PC-9 (cell line): ENCODE measurements at regions not wholly inside any gene's neighbourhood (a gene's known extent, or its start where the extent isn't known, plus 50 kb on each side); places are given as distances from the start of the nearest gene placed in this dataset.

Experiments used
- BruUV-seq: library from RNA; stranded (reverse); fragments of 400-500 nt; replicated peaks from 2 replicates; lab custom pipeline; 2021; lab: Mats Ljungman, UMichigan
- CTCF ChIA-PET: fragments of 300-600 bp; sonication (Branson Sonifier 250); formaldehyde crosslinking; loops from one replicate; lab custom pipeline; 2022; ENCODE audit warnings: antibody characterized with exemption; lab: Charles Lee
- POLR2A ChIA-PET: fragments of 300-600 bp; sonication (Branson Sonifier 250); formaldehyde crosslinking; loops from one replicate; lab custom pipeline; 2022; ENCODE audit warnings: antibody characterized with exemption; ENCODE audit not compliant: unreplicated experiment; lab: Charles Lee
- DNase-seq, 2 experiments: peaks; one replicate each; pipeline versions ENCODE4 v3.0.0 to v3.0.0-alpha.2; 2015 to 2022; ENCODE audit warnings: mixed read lengths in 1 of 2
- H2AFZ ChIP-seq: fragments of 200-600 bp; sonication (generic); 2 replicates; pipeline ENCODE4 v1.8.1; 2017; ENCODE audit warnings: antibody characterized with exemption
- H3F3A ChIP-seq: fragments of 200-600 bp; sonication (generic); 2 replicates; pipeline ENCODE4 v1.8.1; 2017; ENCODE audit warnings: antibody characterized with exemption, mild to moderate bottlenecking, low read depth; ENCODE audit not compliant: insufficient read depth
- H3K27ac ChIP-seq: fragments of 200-600 bp; sonication (generic); 2 replicates; pipeline ENCODE4 v1.6.1; 2016; ENCODE audit warnings: mixed run types
- H3K27me3 ChIP-seq: fragments of 200-600 bp; sonication (generic); 2 replicates; pipeline ENCODE4 v1.6.1; 2016; ENCODE audit warnings: low read depth, mixed run types; ENCODE audit not compliant: insufficient read depth
- H3K36me3 ChIP-seq: fragments of 200-600 bp; sonication (generic); 2 replicates; pipeline ENCODE4 v1.6.1; 2016; ENCODE audit warnings: low read depth, mixed run types
- H3K4me1 ChIP-seq: fragments of 200-600 bp; sonication (generic); replicated peaks from 2 replicates; pipeline ENCODE4 v1.6.1; 2016; ENCODE audit warnings: mixed run types; ENCODE audit not compliant: insufficient read depth
- H3K4me2 ChIP-seq: fragments of 200-600 bp; sonication (generic); 2 replicates; pipeline ENCODE4 v1.6.1; 2017; ENCODE audit warnings: mixed run types
- H3K4me3 ChIP-seq: fragments of 200-600 bp; sonication (generic); 2 replicates; pipeline ENCODE4 v1.6.1; 2016; ENCODE audit warnings: mixed run types
- H3K79me2 ChIP-seq: fragments of 200-600 bp; sonication (generic); 2 replicates; pipeline ENCODE4 v1.6.1; 2017; ENCODE audit warnings: low read depth, mixed run types
- H3K9me2 ChIP-seq: fragments of 200-600 bp; sonication (generic); 2 replicates; pipeline ENCODE4 v1.8.1; 2017; ENCODE audit warnings: mild to moderate bottlenecking; ENCODE audit not compliant: insufficient read depth
- H3K9me3 ChIP-seq: fragments of 200-600 bp; sonication (generic); 2 replicates; pipeline ENCODE4 v1.8.1; 2016; ENCODE audit warnings: low read depth; ENCODE audit not compliant: insufficient read depth
- H4K20me1 ChIP-seq: fragments of 200-600 bp; sonication (generic); 2 replicates; pipeline ENCODE4 v1.8.1; 2017; ENCODE audit not compliant: insufficient read depth
- CTCF ChIP-seq: fragments of 200-600 bp; sonication (generic); conservative IDR thresholded peaks from 2 replicates; pipeline ENCODE4 v1.6.1; 2017; ENCODE audit warnings: mixed run types, antibody characterized with exemption, mild to moderate bottlenecking, moderate library complexity
- EZH2 ChIP-seq: fragments of 200-600 bp; sonication (generic); IDR thresholded peaks from 2 replicates; pipeline ENCODE4 v1.8.0; 2017; ENCODE audit warnings: antibody characterized with exemption, low read depth
- intact Hi-C: fragments of 100-400 bp; cut with micrococcal nuclease; formaldehyde crosslinking; loops from one replicate; pipeline ENCODE4 v1.10.0; 2022; ENCODE audit not compliant: unreplicated experiment

GRCh38 chr6:148285205-148285604, 57.4 kb upstream of the SASH1 start:
- Histone ChIP-seq H3K27me3 (no peaks in the 10 kb centered on the region), H3K36me3 (no peaks in the 10 kb centered on the region), H3K4me2 (no peak overlapping the region), H3F3A (no peaks in the 10 kb centered on the region), H3K4me3 (no peak overlapping the region), H3K9me2 (no peaks in the 10 kb centered on the region; the same call in 1 of the 2 replicates), H4K20me1 (no peaks in the 10 kb centered on the region), H3K4me1 (no peaks in the 10 kb centered on the region), H3K9me3 (no peaks in the 10 kb centered on the region), H3K27ac (no peak overlapping the region), H3K79me2 (no peaks in the 10 kb centered on the region), H2AFZ (no peak overlapping the region)
- BruUV-seq, result no TSS peak
- DNase-seq, result no peak
- no peak for TF ChIP-seq CTCF
- TF ChIP-seq EZH2, result no peak
- CTCF ChIA-PET, result no interaction called here
- intact Hi-C loops, result no loop called here
- POLR2A ChIA-PET, result no interaction called here

- H3K4me3 ChIP-seq, result no peak overlapping the region
- H3K4me1 ChIP-seq, result no peaks in the 10 kb centered on the region
- H2AFZ ChIP-seq, result no peak overlapping the region
- no peaks in the 10 kb centered on the region for H3K79me2 ChIP-seq
- H3K4me2 ChIP-seq, result no peak overlapping the region
- no peaks in the 10 kb centered on the region for H4K20me1 ChIP-seq
- no peaks in the 10 kb centered on the region for H3K36me3 ChIP-seq
- DNase-seq, result no peak
- H3F3A ChIP-seq, result no peaks in the 10 kb centered on the region
- BruUV-seq, result no TSS peak
- no peak for TF ChIP-seq EZH2
- no peak for TF ChIP-seq CTCF
- no peaks in the 10 kb centered on the region for H3K27me3 ChIP-seq
- ChIA-PET CTCF (interaction anchor here (0.6 kb wide), 1 partner anchor 15 kb away, joined by 5 read pairs; no protein-coding TSS in a partner anchor), POLR2A (no interaction called here)
- no peak overlapping the region for H3K27ac ChIP-seq
- intact Hi-C loops, result no loop called here
- H3K9me3 ChIP-seq, result no peaks in the 10 kb centered on the region
- H3K9me2 ChIP-seq, result no peaks in the 10 kb centered on the region; the same call in 1 of the 2 replicates
Measured at GRCh38 chr6:148286563-148286962, 56.1 kb upstream of the SASH1 start.

GRCh38 chr6:148287623-148288333, 54.9 kb upstream of the SASH1 start:
- H3K27me3 ChIP-seq, result no peaks in the 10 kb centered on the region
- ChIA-PET CTCF (no interaction called here), POLR2A (no interaction called here)
- H3K4me2 ChIP-seq, result no peak overlapping the region
- H3K4me3 ChIP-seq, result no peak overlapping the region
- H3K36me3 ChIP-seq, result no peaks in the 10 kb centered on the region
- no peaks in the 10 kb centered on the region for H3K9me3 ChIP-seq
- no peaks in the 10 kb centered on the region for H3K4me1 ChIP-seq
- BruUV-seq, result no TSS peak
- no peak overlapping the region for H3K27ac ChIP-seq
- no peaks in the 10 kb centered on the region for H3F3A ChIP-seq
- DNase-seq, result no peak
- TF ChIP-seq CTCF (no peak), EZH2 (no peak)
- no peak overlapping the region for H2AFZ ChIP-seq
- H3K79me2 ChIP-seq, result no peaks in the 10 kb centered on the region
- intact Hi-C loops, result no loop called here
- no peaks in the 10 kb centered on the region; the same call in 1 of the 2 replicates for H3K9me2 ChIP-seq
- no peaks in the 10 kb centered on the region for H4K20me1 ChIP-seq
